Hippocampal formation (tissue), 2 donors: ENCODE measurements at regions not wholly inside any gene's neighbourhood (a gene's known extent, or its start where the extent isn't known, plus 50 kb on each side); places are given as distances from the start of the nearest gene placed in this dataset.

ENCODE experiments used
- DNase-seq, 2 donors: peaks; one replicate each; lab custom pipeline; 2025; lab: John Stamatoyannopoulos, UW

DNA sequence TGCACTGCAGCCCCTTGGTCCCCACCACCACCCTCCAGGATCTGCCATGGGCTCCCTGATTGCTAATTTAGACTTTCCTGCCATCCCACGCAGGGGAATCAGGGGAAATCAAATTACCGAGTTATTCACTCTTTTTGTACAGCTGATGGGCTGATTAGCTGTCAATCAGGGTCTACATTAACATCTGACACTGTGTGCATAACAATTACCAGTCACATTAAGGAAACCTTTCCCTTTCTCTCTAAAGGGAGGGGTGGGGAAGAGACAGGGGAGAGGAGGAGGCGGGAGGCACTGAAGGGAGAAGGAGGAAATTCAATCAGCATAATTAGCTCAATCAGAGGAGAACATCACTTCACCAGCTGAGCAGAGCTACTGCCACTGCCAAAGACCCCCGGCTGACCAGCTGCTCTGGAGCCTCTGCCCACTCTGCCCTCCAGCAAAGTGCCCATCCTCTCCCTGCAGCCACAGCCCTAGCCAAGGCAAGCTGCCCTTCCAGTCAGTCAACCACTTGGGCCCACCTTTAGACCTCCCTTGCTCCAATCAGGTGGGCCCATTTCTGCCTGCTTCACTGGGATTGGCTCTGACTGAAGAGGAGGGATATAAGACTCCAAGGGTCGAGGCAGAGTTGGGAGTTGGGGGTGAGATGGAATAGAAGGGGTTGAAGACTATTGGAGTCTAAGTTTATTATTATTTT lies 199.3 kb upstream of the ZC3H12A start:
- DNase-seq = no peak

DNA sequence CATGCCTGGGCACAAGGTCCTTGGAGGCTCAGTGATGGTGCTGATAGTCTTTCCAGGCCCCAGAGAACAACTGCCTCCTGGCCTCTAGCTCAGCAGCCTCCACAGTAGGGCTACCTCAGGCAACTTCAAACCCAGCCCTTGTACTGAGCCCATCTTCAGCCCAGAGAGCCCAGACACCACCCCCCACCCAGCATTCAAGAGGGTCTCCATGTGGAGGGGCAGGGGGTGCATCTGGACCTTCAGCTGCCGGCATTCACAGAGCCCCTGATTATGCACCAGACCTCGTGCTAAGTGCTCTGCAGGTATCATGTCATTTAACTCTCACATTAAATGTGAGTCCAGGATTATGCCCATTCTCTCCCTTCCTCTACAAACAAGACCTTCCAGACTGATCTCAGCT lies 197.0 kb upstream of the ZC3H12A start:
- no peak for DNase-seq

DNA sequence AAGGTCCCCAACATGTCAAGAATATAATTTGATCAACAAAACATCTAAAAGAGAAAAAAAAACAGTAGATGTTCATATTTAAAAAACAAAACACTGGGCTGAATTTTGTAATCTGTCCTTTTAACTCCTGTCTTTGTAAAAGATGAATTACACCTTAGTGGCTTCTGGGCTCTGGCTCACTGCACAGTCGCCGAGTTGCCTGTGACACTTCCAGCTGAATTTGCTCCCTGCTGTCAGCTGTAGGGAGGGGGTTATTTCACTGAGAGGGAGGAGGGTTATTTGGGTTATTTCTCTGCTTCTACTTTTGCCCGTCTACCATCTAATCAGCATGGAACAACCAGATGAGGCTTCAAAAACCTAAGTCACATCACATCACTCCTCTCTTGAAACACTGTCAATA lies 193.0 kb upstream of the ZC3H12A start:
- DNase-seq = no peak

DNA sequence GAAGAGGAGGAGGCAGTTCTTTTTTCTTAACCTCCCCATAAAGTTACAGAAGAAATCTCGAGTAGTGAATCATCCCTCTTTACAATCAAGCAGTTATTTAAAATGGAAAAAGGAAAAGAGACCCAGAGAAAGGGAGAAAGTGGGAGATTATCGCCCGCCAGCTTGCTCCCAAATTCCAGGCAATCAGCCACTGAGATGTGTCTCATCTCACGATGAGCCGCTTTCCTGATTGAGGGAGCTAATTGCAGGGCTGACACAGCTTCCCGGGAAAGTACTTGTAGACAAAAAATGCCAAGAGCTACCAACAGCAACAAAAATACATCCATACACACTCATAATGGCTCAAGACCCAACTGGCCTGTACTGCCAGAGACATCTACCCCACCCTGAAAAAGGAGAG lies 191.6 kb upstream of the ZC3H12A start:
- DNase-seq = no peak

DNA sequence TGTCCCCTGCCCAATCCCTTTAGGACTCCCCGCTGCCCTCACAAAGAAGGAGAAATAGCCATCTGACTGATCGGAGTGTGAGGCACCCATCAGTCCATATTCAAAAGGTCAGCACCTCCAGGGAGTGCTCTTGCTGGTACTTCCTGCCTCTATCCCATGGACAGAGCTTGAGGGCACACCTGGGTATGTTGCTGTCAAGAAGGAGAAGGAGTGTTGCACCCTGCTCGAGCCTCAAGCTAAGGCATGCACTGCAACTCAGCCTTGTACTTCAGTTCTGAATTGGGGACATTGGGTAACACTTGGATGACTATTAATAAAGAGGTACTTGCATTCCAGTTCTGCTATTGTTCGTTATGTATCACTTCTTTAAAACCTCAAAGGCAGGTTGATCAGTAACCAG lies 190.3 kb upstream of the ZC3H12A start:
- DNase-seq = no peak

DNA sequence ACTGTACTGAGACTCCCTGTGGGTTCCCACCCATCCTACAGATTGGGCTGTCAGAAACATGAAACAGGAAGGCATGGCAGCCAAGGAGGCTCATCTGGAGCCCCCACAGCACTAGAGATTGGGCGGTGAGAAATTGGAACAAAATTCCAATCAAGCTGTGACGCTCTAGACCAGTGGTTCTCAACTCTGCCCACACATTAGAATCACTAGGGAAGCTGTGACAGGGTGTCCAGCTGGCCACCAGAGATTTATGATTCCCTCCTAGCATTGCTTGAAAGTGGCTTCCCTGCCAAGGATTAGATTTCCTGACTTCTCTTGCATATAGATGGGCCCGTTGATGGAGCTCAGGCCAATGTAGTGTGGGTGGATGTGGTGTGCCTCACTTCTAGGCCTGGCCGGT lies 187.5 kb upstream of the ZC3H12A start:
- DNase-seq = no peak

DNA sequence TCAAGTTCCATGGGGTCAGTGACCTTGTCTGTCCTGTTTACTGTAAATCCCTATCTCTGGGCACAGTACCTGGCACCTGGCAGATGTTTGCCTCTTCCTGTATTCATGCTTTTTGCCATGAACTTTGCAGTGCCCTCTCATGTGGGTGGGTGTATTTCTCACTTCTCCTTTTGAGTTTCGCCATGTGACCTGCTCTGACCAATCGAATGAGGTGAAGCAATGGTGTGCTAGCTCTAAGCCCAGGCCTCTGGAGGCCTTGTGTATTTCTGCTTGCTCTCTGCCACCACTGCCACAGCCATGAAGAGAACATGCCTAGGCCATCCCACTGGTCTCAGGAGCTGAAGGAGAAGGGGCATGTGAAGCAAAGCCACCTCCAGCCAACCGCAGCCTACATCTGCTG lies 185.5 kb upstream of the ZC3H12A start:
- DNase-seq = no peak

DNA sequence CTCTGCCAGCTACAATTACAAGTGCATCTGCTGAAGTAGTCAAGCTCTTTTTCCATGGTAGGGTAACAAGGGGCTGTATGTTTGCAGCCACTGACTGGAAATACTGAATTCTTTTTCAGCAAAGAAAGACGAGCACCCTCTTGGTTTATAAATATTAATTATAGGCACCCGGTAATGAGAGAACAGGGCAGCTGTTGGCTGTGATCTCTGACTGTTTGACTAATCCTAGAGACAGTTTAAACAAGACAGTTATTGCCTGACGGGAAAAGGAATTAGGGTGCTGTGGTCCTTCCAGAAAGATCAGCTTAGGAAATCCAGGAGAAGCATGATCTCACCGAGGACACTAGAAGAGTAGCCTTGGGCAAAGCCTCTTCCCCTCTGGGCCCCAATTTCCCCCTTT lies 183.7 kb upstream of the ZC3H12A start:
- no peak for DNase-seq

DNA sequence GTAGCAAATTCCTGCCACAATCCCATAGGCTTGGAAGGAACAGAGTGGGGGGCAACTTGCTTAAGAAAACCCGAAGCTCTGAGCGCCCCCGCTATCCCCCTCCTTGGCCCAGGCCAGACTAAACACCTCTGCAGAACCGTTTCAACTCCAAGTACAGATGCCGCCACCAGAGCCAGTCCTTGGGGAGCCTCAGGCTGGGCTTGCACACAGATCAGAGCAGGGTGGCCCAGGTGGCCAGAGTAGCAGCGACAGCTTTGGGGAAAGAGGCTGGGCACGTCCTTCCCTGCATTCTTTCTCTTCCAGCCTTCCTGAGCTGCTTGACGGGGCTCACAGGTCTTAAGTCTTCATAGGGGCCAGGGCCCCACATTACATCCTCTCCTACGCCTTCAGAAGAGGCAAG lies 181.6 kb upstream of the ZC3H12A start:
- no peak for DNase-seq

DNA sequence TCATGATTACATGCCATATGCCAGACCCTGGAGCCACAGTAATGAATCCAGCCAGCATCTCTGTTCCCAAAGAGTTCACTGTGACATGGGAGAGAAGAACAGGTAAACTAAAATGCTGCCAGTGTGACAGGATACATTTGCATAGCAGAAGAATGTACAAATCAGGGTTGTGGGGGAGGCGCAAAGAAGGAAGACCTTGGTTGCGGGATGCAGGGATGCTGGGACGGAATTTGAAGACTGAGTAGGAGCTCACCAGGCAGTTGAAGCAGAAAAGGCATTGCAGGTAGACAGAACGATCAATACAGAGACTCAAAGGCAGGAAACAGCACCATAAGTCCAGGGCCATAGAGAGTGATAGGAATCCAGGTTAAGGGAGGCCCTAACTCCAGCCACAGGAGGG lies 180.3 kb upstream of the ZC3H12A start:
- DNase-seq = no peak

DNA sequence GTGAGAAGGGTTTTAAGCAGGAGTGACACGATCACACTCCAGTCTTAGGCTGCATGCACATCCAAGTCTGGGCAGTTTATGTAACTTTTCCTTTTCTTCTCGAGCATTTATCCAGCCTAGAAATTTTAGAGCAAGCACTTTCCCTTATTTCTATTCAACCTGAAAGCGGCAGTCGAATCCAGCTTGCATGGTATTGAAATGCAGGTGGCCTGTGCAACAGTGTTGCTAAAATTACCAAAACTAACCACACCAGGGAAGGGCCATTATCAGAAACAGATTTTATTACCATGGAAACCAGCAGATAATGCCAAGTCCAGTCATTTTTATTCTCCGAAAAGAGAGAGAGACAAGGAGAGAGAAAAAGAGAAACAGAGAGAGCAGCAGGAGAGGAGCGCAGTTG lies 179.9 kb upstream of the ZC3H12A start:
- DNase-seq = peak in 1 of 2 donors; percentile 47

DNA sequence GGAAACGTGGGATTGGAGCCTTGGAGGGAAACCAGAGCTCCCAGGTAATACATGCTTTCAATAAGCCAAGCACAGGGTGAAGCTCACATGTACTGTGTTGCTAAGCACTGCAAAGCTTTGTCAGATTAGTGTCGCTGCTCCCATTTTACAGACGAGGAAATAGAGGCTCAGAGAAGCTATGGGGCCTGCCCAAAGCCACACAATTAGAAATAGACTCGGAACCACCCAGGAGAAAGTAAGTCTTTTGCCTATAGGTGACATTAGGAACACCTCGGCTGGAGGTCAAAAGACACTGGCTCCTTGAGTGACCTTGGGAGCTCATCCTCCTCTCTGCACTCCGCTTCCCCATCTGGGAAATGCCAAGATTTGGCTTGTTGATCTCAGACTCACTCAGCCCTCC lies 175.6 kb upstream of the ZC3H12A start:
- no peak for DNase-seq

DNA sequence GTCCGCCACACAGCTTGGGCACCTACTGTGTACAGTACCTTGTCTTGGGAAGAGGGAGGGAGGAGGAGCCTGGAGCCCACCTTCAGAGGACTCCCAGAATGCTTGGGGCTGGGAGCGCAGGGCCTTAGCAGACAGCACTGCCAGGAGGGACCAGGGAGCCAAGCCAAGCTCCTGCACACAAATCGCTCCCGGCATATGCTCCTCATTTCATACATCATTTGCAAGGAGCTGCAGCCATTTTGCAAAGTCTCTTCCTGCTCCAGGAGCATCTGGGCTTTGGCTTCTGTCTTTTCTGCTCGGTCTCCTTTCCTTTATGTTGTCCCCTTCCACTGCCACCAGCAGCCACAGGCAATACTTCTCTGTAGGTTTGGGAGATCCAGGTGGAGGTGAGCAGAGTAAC lies 175.2 kb upstream of the ZC3H12A start:
- no peak for DNase-seq

DNA sequence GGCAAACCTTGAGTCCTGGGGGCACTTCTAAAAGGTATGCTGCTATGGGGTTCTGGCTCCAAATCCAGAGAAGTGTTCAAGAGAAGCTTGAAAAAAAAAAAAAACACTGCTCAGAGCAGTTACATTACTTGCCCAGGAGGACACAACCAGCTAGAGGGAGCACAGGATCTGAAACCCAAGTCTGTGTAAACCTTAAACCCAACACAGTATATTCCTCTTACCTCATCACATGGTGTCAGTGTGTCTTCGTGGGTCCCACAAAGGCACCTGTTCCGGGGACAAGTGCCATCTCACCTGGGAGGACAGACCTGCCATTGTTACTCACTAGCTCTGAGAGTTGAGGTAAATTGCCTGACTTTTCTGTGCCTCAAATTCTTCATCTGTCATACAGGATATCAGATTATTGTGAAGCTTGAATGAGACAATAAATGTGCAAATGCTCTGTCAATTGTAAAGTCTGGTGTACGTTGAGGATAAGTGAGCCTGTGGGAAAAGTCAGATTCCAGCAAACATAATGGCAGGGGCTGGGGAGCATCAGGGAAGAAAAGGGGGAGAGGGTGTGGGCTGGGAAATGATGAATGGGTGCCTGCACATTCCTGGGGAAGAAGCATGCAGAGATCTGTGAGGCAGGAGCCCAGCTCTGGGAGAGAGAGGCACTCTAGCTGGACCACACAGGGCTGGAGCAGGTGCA lies 170.4 kb upstream of the ZC3H12A start:
- no peak for DNase-seq

DNA sequence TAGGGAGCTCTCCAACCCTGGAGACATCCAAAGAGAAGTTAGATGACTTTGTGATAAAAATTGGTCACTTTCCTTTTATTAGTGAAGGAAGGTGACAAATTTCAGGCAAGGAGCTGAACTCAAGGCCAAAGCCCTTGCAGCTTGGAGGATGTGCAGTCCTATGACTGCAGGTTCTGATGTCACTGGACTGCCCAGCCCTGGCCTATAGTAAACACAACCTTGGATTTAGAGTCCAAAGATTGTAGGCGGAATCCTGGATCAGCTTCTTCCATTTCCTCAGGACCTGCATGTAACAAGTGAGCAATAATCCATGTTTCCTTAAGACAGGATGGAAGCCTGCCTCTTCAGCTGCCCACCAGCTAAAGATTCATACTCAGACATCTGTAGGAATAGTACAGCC lies 169.3 kb upstream of the ZC3H12A start:
- no peak for DNase-seq

DNA sequence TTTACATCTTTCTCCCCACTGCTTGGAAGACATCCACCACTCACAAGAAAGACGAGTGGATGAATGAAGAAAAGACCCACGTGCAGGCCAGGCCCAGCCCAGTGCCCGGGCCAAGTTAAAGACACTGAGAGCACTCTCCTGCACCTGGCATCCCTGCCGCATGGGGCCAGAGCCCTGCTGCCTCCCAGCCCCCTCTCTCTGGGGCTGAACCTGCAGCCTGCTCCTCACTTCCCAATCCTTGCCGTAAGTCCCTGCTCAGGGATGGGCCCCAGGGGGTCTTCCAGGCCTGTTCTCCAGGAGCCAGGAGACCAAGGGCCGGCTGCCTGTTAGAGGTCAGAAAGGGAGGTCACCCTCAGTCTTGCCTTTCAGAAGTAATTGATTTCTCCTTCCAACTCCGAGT lies 168.5 kb upstream of the ZC3H12A start:
- no peak for DNase-seq

DNA sequence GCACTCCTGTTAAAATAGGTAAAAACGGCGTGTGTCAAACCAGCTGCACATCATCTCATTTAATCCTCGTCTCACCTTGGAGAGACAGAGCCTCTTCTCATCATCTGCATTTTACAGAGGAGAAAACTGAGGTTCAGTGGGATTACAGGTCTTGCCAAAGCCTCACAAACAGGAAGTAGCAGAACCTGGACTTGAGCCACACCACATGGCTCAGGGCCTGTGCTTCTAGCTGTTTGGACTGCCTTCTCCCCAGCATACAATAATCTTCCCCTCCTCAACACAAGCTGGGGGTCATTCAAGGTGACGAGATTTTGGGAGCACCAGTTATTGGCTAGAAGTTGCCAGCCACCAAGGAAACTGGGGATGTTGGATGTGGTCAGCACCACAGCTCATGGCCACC lies 167.9 kb upstream of the ZC3H12A start:
- no peak for DNase-seq

DNA sequence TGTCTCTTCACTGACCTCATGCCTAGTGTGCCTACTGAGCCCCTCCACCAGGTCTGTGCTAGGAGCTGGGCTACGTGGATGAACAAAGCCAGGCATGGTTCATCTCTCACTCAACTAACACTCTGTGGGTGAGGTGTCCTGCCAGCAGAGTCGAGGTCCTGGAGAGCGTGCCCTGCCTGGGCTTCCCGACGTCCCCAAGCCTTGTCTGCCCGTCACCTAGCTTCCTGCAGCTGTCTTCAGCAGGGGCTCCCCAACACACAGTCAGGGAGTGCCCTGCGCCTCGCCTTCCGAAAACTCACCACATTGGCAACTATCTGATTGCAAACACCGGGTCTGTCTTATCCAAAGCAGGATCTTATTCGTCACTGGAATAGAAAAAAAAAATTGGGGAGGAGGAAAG lies 167.5 kb upstream of the ZC3H12A start:
- no peak for DNase-seq

DNA sequence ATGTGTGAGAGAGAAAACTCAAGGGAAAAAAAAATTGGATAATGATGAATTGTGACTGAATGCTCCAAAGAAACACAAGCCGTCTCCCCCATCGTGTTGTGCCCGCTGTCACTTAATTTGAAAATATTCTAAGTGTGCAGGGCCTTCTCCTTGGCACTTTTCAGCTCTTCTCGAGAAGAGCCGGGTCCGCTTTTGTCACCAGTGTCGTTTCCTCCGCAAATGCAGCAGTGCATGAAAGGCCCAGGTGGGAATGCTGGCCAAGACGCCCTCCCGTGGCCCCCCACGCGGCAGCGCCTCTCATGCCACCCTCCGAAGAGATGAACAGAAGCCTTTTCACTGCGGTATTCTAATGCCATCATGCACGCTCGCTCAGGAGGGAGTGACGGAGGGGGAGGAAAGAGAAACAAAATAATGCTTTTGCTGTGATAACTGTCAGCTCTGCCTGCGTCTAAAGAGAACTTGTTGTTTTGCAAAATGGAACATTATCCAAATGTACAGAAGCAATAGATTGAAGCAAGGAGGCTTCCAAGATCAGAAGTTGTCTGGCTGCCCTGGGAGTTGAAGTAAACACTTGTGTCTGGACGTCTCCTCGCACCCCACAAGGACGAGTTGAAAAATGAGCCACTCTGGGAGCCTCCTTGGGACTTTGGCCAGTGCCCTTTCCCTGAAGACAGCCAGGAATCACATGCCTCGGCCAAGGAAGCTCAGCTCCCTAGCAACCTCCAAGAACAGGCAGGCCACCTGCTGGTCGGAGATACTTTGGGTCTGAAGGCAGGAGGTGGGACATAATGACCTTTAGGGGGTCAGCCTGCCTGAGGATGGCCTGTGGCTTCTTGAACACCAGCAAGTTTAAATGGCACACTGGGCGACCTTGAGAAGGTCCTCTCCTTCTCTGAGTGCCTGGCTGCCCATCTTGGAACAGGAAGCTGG lies 166.1 kb upstream of the ZC3H12A start:
- peak; percentile 34 to 41 for DNase-seq

DNA sequence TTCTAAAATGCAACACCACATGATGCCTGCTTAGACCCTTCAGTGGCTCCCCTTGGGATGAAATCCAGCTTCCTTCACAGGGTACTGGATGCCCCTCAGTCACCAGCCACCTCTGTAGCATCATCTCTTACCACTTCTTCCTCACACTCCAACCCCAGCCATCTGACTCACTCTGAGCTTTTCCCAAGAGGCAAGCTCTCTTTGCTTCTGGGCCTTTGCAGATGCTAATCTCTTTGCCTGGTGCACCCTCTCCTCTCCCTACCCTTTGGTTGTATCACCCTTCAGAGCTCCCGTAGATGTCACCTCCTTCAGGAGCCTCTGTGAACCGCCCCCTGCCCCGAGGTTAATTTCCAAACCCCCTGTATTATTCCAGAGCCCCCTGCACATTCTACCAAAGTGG lies 164.8 kb upstream of the ZC3H12A start:
- no peak for DNase-seq

DNA sequence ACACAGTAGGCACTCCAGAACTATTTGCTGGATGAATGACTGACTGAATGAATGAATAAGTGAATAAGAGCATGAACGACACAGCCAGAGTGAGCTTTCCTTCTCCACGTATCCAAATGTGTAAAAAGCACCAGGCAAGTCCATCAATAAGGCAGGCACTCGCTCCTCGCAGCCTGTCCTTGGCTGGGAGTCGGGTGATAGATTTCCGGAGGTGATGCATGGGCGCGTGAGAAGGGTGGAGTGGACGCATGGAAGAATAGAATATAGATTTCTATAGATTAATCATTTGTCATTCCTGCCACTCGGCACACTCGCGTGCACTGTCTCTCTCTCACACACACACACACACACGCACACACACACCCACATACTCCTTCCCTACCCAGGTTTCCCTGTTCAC lies 164.3 kb upstream of the ZC3H12A start:
- DNase-seq = no peak

DNA sequence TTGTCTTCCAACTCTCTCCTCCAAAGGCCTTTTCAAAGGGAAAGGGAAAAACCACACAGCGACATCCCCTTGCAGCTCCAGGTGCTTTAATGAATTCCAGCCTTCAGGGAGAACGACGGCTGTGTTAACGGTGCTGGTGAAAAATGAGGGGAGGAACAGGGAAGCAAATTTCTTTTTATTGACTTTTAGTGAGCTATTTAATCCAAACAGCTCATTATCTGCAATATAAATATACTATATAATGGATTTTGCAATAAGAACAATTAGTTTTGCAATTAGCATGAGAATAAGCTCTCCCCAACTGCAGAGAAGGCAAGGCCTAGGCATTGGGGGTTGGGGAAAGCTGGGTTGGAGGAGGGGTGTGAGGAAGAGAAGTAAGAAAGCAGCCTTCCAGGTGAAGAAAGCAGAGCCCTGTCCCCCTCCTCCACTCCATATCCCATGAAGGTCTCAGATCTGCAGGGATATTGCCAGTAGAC lies 159.0 kb upstream of the ZC3H12A start:
- DNase-seq = no peak
